Astrocyte of the spinal cord (primary cell): ENCODE measurements at regions not wholly inside any gene's neighbourhood (a gene's known extent, or its start where the extent isn't known, plus 50 kb on each side); places are given as distances from the start of the nearest gene placed in this dataset.

Experiments
- DNase-seq: peaks from one replicate; pipeline ENCODE4 v3.0.0; 2011; ENCODE audit warnings: low read depth, low spot score
- H3K4me3 ChIP-seq: 2 replicates; pipeline ENCODE4 v1.5.1; 2011; ENCODE audit warnings: low read depth, mild to moderate bottlenecking, low read length, moderate library complexity
- CTCF ChIP-seq: IDR thresholded peaks from 2 replicates; pipeline ENCODE4 v1.5.1; 2012; ENCODE audit warnings: low read depth, mild to moderate bottlenecking, low read length, inconsistent platforms
- in situ Hi-C: cut with HindIII; loops from 2 replicates; pipeline ENCODE4 v1.10.0; 2017; ENCODE audit warnings: low sequenced_read_pairs

GRCh38 chr2:59019566-59020159 is 778.5 kb upstream of the FANCL start:
- in situ Hi-C loops: no loop called here
- TF ChIP-seq CTCF: no peak
- no peak for DNase-seq

GRCh38 chr2:59018737-59019136 is 777.6 kb upstream of the FANCL start:
- DNase-seq: no peak
- TF ChIP-seq CTCF: no peak
- no peak overlapping the region for H3K4me3 ChIP-seq
- in situ Hi-C loops: no loop called here

More at GRCh38 chr2:59019566-59020159, 778.5 kb upstream of the FANCL start:
- H3K4me3 ChIP-seq: no peak overlapping the region

- no peak for TF ChIP-seq CTCF
- no peak overlapping the region for H3K4me3 ChIP-seq
- DNase-seq: no peak
- in situ Hi-C loops: no loop called here
Observed at GRCh38 chr2:59015027-59015426, 773.9 kb upstream of the FANCL start.

- H3K4me3 ChIP-seq: no peak overlapping the region
- no peak for DNase-seq
- in situ Hi-C loops: no loop called here
- TF ChIP-seq CTCF: no peak
Observed at GRCh38 chr2:59012971-59013370, 771.8 kb upstream of the FANCL start.

GRCh38 chr2:59012234-59012633 is 771.1 kb upstream of the FANCL start:
- H3K4me3 ChIP-seq: no peak overlapping the region
- TF ChIP-seq CTCF: no peak
- DNase-seq: no peak
- in situ Hi-C loops: no loop called here

- TF ChIP-seq CTCF: no peak
- in situ Hi-C loops: no loop called here
- DNase-seq: no peak
- H3K4me3 ChIP-seq: no peak overlapping the region
Observed at GRCh38 chr2:59008950-59009349, 767.8 kb upstream of the FANCL start.
